Lung (tissue), 11 donors: ENCODE measurements at regions not wholly inside any gene's neighbourhood (a gene's known extent, or its start where the extent isn't known, plus 50 kb on each side); places are given as distances from the start of the nearest gene placed in this dataset.

Source experiments
- ATAC-seq: fragments of 200-7000 bp; cut with Tn5 transposase; one replicate; pipeline ENCODE4 v1.9.1; 2020; ENCODE audit warnings: moderate number of reproducible peaks; ENCODE audit not compliant: insufficient read depth, low FRiP score
- DNase-seq, 3 donors: peaks; one replicate each; pipeline ENCODE4 v3.0.0-alpha.2; 2013 to 2017
- H3K27ac ChIP-seq, 2 donors: one replicate each; pipeline ENCODE4 v1.5.1; 2013; ENCODE audit warnings: mild to moderate bottlenecking in 2 of 2, moderate library complexity in 2 of 2, control low read depth in 1 of 2, inconsistent platforms in 1 of 2, low read depth in 1 of 2, low read length in 1 of 2
- H3K27me3 ChIP-seq, 3 donors: one replicate each; pipeline ENCODE4 v1.5.1; 2013; ENCODE audit warnings: low read length in 2 of 3; ENCODE audit not compliant: control insufficient read depth in 3 of 3, insufficient read depth in 3 of 3
- H3K36me3 ChIP-seq, 4 donors: one replicate each; pipeline ENCODE4 v1.5.1; 2013; ENCODE audit warnings: low read length in 4 of 4, mild to moderate bottlenecking in 1 of 4, moderate library complexity in 1 of 4; ENCODE audit not compliant: control insufficient read depth in 4 of 4, insufficient read depth in 4 of 4
- H3K4me1 ChIP-seq, 5 donors: one replicate each; pipeline ENCODE4 v1.5.1; 2013; ENCODE audit warnings: low read length in 5 of 5, mild to moderate bottlenecking in 2 of 5, moderate library complexity in 1 of 5; ENCODE audit not compliant: control insufficient read depth in 5 of 5, insufficient read depth in 5 of 5
- H3K4me3 ChIP-seq: one replicate; pipeline ENCODE4 v1.5.1; 2013; ENCODE audit warnings: mild to moderate bottlenecking, control low read depth, moderate library complexity
- H3K9ac ChIP-seq, 2 donors: one replicate each; pipeline ENCODE4 v1.5.1; 2013; ENCODE audit warnings: low read length in 2 of 2, control low read depth in 1 of 2; ENCODE audit not compliant: insufficient read depth in 1 of 2
- H3K9me3 ChIP-seq, 4 donors: one replicate each; pipeline ENCODE4 v1.5.1; 2013; ENCODE audit warnings: low read length in 3 of 4, mild to moderate bottlenecking in 1 of 4, moderate library complexity in 1 of 4; ENCODE audit not compliant: control insufficient read depth in 4 of 4, insufficient read depth in 3 of 4
- CTCF ChIP-seq: IDR thresholded peaks from 2 replicates; pipeline ENCODE4 v1.5.1; 2012; ENCODE audit warnings: mild to moderate bottlenecking; ENCODE audit errors: control extremely low read depth, extremely low read depth
- WGBS, 2 donors: extraction: QIAGEN DNeasy Blood & Tissue Kit; methylation state at CpG; one replicate each; pipeline ENCODE4 v1.1.7; 2013; 5-methylcytosine and 5-hydroxymethylcytosine counted together
- donor health status: control.
- donor health status: control.
- donor health status: Bipolar disorder and iron deficiency.
- donor health status: healthy.
- donor health status: DM: yes; HTN: yes; CAD: no.

GRCh38 chr11:114924042-114924441 is 245.7 kb downstream of the NXPE2 start:
- DNase-seq (no peak), ATAC-seq (no peak)
- Histone ChIP-seq H3K9ac (no peak overlapping the region), H3K27me3 (no peaks in the 10 kb centered on the region), H3K4me1 (no peaks in the 10 kb centered on the region), H3K27ac (no peak overlapping the region), H3K9me3 (peaks cover 0 to 5% (median 0%) of the 10 kb centered on the region in 4 donors), H3K4me3 (no peak overlapping the region), H3K36me3 (no peaks in the 10 kb centered on the region)
- TF ChIP-seq CTCF, result no peak

- no peak overlapping the region for H3K4me3 ChIP-seq
- no peaks in the 10 kb centered on the region for H3K36me3 ChIP-seq
- ATAC-seq (no peak), DNase-seq (no peak)
- H3K9ac ChIP-seq, result no peak overlapping the region
- peaks cover 0 to 5% (median 0%) of the 10 kb centered on the region in 4 donors for H3K9me3 ChIP-seq
- H3K4me1 ChIP-seq, result no peaks in the 10 kb centered on the region
- no peak for TF ChIP-seq CTCF
- WGBS, 2 donors, result 65 to 68% methylated on average over 2 of the region's 2 CpGs
- no peaks in the 10 kb centered on the region for H3K27me3 ChIP-seq
- no peak overlapping the region for H3K27ac ChIP-seq
Observed at GRCh38 chr11:114925591-114925990, 247.3 kb downstream of the NXPE2 start.

GRCh38 chr11:114928260-114928870 is 250.0 kb downstream of the NXPE2 start:
- no peaks in the 10 kb centered on the region for H3K27me3 ChIP-seq
- H3K9me3 ChIP-seq, result peaks cover 0 to 6% (median 3%) of the 10 kb centered on the region in 4 donors
- H3K27ac ChIP-seq, result no peak overlapping the region
- 84 to 93% methylated on average over 6 of the region's 6 CpGs for WGBS, 2 donors
- ATAC-seq (no peak), DNase-seq (no peak)
- H3K4me3 ChIP-seq, result no peak overlapping the region
- H3K4me1 ChIP-seq, result no peaks in the 10 kb centered on the region
- no peak overlapping the region for H3K9ac ChIP-seq
- no peaks in the 10 kb centered on the region for H3K36me3 ChIP-seq
- TF ChIP-seq CTCF, result no peak
